Gastroesophageal sphincter (tissue), 3 donors: ENCODE measurements at regions not wholly inside any gene's neighbourhood (a gene's known extent, or its start where the extent isn't known, plus 50 kb on each side); places are given as distances from the start of the nearest gene placed in this dataset.

Experiments
- CTCF ChIP-seq, 4 experiments: fragments of 200-600 bp in 2 of 4; fragments of 450-650 bp in 2 of 4; sonication (generic) in 1 of 4; IDR thresholded peaks; one replicate each; pipeline ENCODE4 v1.5.1; 2017 to 2019; ENCODE audit warnings: antibody characterized with exemption in 4 of 4, mild to moderate bottlenecking in 2 of 4, moderate library complexity in 2 of 4
- EP300 ChIP-seq: sonication (generic); formaldehyde crosslinking; IDR thresholded peaks from one replicate; pipeline ENCODE4 v1.6.1; 2017; ENCODE audit warnings: antibody characterized with exemption, mild to moderate bottlenecking

DNA sequence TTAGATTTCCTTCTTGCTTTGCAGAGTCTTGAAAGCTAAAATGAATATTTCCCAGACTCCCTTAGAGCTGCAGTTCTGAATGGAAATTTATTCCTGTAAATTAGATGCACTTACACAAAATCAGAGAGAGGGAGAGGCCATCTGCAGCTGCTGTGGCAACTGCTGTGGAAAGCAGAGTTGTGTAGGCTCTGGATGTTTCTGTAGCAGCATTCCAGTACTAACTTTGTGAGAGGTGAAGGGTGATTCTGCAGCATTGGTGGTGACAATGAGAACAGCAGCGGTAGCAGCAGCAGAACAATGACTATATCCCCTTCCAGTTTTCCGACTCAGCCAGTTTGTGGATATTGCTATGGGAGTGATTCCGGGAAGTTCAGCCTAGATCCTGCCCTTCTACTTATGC, 433.0 kb upstream of the REG3G start:
- TF ChIP-seq CTCF (IDR thresholded peaks at IDR 0.05): no peak
- no peak for TF ChIP-seq EP300
